ENCODE measurements at regions not wholly inside any gene's neighbourhood (a gene's known extent, or its start where the extent isn't known, plus 50 kb on each side); places are given as distances from the start of the nearest gene placed in this dataset.
A peak's percentile ranks its signal among the peaks of the same experiment; 100 is the strongest.

DNA sequence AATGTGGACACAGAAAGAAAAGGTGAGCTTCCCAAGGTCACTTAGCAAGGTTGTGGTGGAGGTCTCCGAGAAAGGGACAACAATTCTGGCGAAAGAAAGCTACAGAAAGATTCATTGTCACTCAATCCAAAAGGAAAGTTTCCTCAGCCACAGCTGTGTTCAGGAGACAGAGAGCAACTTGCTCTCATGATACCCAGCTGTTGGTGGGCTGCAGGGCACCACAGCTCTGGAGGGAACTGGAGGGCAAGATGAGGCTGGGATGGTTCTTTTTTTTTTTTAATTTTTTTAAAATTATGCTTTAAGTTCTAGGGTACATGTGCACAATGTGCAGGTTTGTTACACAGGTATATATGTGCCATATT, 50.7 kb upstream of the VTCN1 start:
- peak overlapping the region; percentile 33 for H2BK120ac ChIP-seq (ENCODE audit: insufficient read depth, low read length, poor library complexity)
- no peak overlapping the region for H3K9ac ChIP-seq (ENCODE audit: low read length)
- H3K79me2 ChIP-seq (ENCODE audit: control insufficient read depth, insufficient read depth, low read length, poor library complexity): peaks cover 2% of the 10 kb centered on the region
- H3K4me3 ChIP-seq (ENCODE audit: low read depth, low read length): no peak overlapping the region
- H3K18ac ChIP-seq (ENCODE audit: low read length): no peak overlapping the region
- peaks cover 10 to 12% of the 10 kb centered on the region in 2 experiments for H3K4me1 ChIP-seq (ENCODE audit: control insufficient read depth in 1 of 2, insufficient read depth in 2 of 2, low read length in 2 of 2)
- peak overlapping the region; percentile 34 for H4K91ac ChIP-seq (ENCODE audit: low read depth, low read length)
- WGBS (ENCODE audit: extremely low coverage, insufficient coverage, insufficient read length): no CpG with 5 or more reads among the region's 2 CpGs
- H4K12ac ChIP-seq (ENCODE audit: low read depth, low read length): no peak overlapping the region
- H3K79me1 ChIP-seq (ENCODE audit: low read length): peaks cover 12% of the 10 kb centered on the region
- no peak overlapping the region for H3K14ac ChIP-seq (ENCODE audit: low read length)
- no peak overlapping the region for H4K8ac ChIP-seq (ENCODE audit: low read depth, low read length)
- peaks cover 0 to 3% of the 10 kb centered on the region in 2 experiments for H3K36me3 ChIP-seq (ENCODE audit: control insufficient read depth in 1 of 2, insufficient read depth in 2 of 2, low read length in 2 of 2)
- no peak overlapping the region for H3K23ac ChIP-seq (ENCODE audit: low read length)
- no peak overlapping the region for H2BK5ac ChIP-seq (ENCODE audit: low read depth, low read length, poor library complexity)
- peak overlapping the region; percentile 75 for H2BK12ac ChIP-seq (ENCODE audit: low read length)
- no peak overlapping the region for H3K4ac ChIP-seq (ENCODE audit: low read depth, low read length)
- H2AK5ac ChIP-seq (ENCODE audit: low read length): no peak overlapping the region
- H3K27me3 ChIP-seq (ENCODE audit: insufficient read depth, low read length): no peaks in the 10 kb centered on the region
- no peak for DNase-seq
- H2AFZ ChIP-seq (ENCODE audit: insufficient read depth, low read length, poor library complexity): no peak overlapping the region
- H3K27ac ChIP-seq (ENCODE audit: low read depth, low read length): no peak overlapping the region
- peaks cover 7% of the 10 kb centered on the region for H3K9me3 ChIP-seq (ENCODE audit: insufficient read depth, low read depth, low read length)
- H3K4me2 ChIP-seq (ENCODE audit: low read length): no peak overlapping the region

DNA sequence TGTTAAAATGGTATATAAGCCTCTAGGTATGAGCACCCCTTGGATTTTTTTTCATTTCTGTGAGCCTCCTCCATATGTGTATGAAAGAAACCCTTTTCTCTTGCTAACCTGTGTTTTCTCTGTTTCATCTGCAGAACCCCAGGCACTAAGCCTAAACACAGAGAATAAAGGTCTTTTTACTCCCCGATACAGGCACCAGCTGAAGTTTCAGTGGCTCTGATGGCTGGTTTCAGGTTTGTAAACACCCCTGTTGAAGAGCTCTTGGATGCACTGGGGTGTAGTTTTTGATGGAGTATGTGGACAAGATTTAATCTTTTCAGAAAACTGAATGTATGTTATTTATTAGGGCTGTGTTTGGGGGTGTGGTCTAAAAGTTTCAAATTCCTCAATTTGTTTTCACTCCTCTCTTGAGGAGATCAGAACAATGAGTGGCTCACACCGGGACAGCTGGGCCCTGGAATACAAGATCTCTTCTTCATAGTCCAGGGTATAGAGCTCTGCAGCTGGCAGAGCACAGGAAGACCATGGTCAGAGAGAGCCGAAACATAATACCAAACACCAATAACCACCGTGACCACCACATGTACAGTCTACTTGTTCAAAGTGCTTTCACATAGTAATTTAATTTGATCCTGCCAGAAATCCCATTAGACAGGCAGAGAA, 50.2 kb upstream of the VTCN1 start:
- no peak overlapping the region for H3K9ac ChIP-seq (ENCODE audit: low read length)
- H3K36me3 ChIP-seq (ENCODE audit: control insufficient read depth in 1 of 2, insufficient read depth in 2 of 2, low read length in 2 of 2): peaks cover 0 to 3% of the 10 kb centered on the region in 2 experiments
- H2BK120ac ChIP-seq (ENCODE audit: insufficient read depth, low read length, poor library complexity): peak overlapping the region; percentile 33
- no peak overlapping the region for H3K27ac ChIP-seq (ENCODE audit: low read depth, low read length)
- H2BK12ac ChIP-seq (ENCODE audit: low read length): no peak overlapping the region
- H3K27me3 ChIP-seq (ENCODE audit: insufficient read depth, low read length): no peaks in the 10 kb centered on the region
- H3K9me3 ChIP-seq (ENCODE audit: insufficient read depth, low read depth, low read length): peaks cover 7% of the 10 kb centered on the region
- H4K12ac ChIP-seq (ENCODE audit: low read depth, low read length): no peak overlapping the region
- no peak overlapping the region for H3K4me2 ChIP-seq (ENCODE audit: low read length)
- peaks cover 2% of the 10 kb centered on the region for H3K79me2 ChIP-seq (ENCODE audit: control insufficient read depth, insufficient read depth, low read length, poor library complexity)
- peaks cover 10 to 11% of the 10 kb centered on the region in 2 experiments for H3K4me1 ChIP-seq (ENCODE audit: control insufficient read depth in 1 of 2, insufficient read depth in 2 of 2, low read length in 2 of 2)
- peaks cover 11% of the 10 kb centered on the region for H3K79me1 ChIP-seq (ENCODE audit: low read length)
- no peak overlapping the region for H4K8ac ChIP-seq (ENCODE audit: low read depth, low read length)
- no peak overlapping the region for H3K4ac ChIP-seq (ENCODE audit: low read depth, low read length)
- no peak overlapping the region for H3K4me3 ChIP-seq (ENCODE audit: low read depth, low read length)
- no peak overlapping the region for H4K91ac ChIP-seq (ENCODE audit: low read depth, low read length)
- no peak overlapping the region for H3K18ac ChIP-seq (ENCODE audit: low read length)
- H2AK5ac ChIP-seq (ENCODE audit: low read length): no peak overlapping the region
- H3K23ac ChIP-seq (ENCODE audit: low read length): no peak overlapping the region
- no peak for DNase-seq
- H2AFZ ChIP-seq (ENCODE audit: insufficient read depth, low read length, poor library complexity): no peak overlapping the region
- no peak overlapping the region for H3K14ac ChIP-seq (ENCODE audit: low read length)
- no peak overlapping the region for H2BK5ac ChIP-seq (ENCODE audit: low read depth, low read length, poor library complexity)
- no CpG with 5 or more reads among the region's 4 CpGs for WGBS (ENCODE audit: extremely low coverage, insufficient coverage, insufficient read length)

All from trophoblast cell (in vitro differentiated cells and primary cell).